WTC11 (cell line): ENCODE measurements at regions not wholly inside any gene's neighbourhood (a gene's known extent, or its start where the extent isn't known, plus 50 kb on each side); places are given as distances from the start of the nearest gene placed in this dataset.

Experiments
- ATAC-seq: fragments of 200-7000 bp; cut with Tn5 transposase; 2 replicates; pipeline ENCODE4 v1.10.0; 2021; ENCODE audit warnings: mild to moderate bottlenecking, moderate library complexity
- CTCF ChIA-PET: fragments of 300-600 bp; sonication (Branson Sonifier 250); formaldehyde crosslinking; loops from one replicate; lab custom pipeline; 2021; ENCODE audit warnings: antibody characterized with exemption; lab: Charles Lee
- POLR2A ChIA-PET: fragments of 350-600 bp; sonication (Branson Sonifier 250); formaldehyde crosslinking; loops from one replicate; lab custom pipeline; 2021; ENCODE audit warnings: antibody characterized with exemption; lab: Charles Lee
- DNase-seq: peaks from one replicate; pipeline ENCODE4 v3.0.0; 2021; ENCODE audit warnings: low spot score
- H3K27ac Mint-ChIP-seq: 2 replicates; pipeline ENCODE4 v1.8.0; 2021; ENCODE audit warnings: mixed read lengths
- H3K27me3 Mint-ChIP-seq: 2 replicates; pipeline ENCODE4 v1.8.0; 2021; ENCODE audit warnings: low read depth, mild to moderate bottlenecking, moderate library complexity, mixed read lengths
- H3K36me3 Mint-ChIP-seq: 2 replicates; pipeline ENCODE4 v1.8.0; 2021; ENCODE audit warnings: mixed read lengths
- H3K4me1 Mint-ChIP-seq: 2 replicates; pipeline ENCODE4 v1.8.0; 2022; ENCODE audit warnings: mixed read lengths
- H3K4me3 Mint-ChIP-seq: 2 replicates; pipeline ENCODE4 v1.8.0; 2021; ENCODE audit warnings: mild to moderate bottlenecking, moderate library complexity, mixed read lengths
- H3K9me3 Mint-ChIP-seq: 2 replicates; pipeline ENCODE4 v1.8.0; 2021; ENCODE audit warnings: mixed read lengths
- ATF3 ChIP-seq: sonication (generic); formaldehyde crosslinking; conservative IDR thresholded peaks from 2 replicates; pipeline ENCODE4 v1.8.1; 2022; ENCODE audit warnings: mild to moderate bottlenecking, missing genetic modification reagents
- CDX4 ChIP-seq: fragments of 250-450 bp; sonication (Bioruptor Pico); IDR thresholded peaks from 2 replicates; pipeline ENCODE4 v1.9.0; 2021; ENCODE audit warnings: moderate library complexity, mild to moderate bottlenecking, inconsistent platforms, borderline replicate concordance
- CREM ChIP-seq: sonication (generic); formaldehyde crosslinking; IDR thresholded peaks from 2 replicates; pipeline ENCODE4 v1.8.1; 2022; ENCODE audit warnings: mild to moderate bottlenecking, missing genetic modification reagents, moderate library complexity
- E2F4 ChIP-seq: sonication (generic); formaldehyde crosslinking; IDR thresholded peaks from 2 replicates; pipeline ENCODE4 v1.8.1; 2022; ENCODE audit warnings: low read depth, mild to moderate bottlenecking, moderate library complexity, missing genetic modification reagents, borderline replicate concordance
- ELF4 ChIP-seq: sonication (generic); formaldehyde crosslinking; IDR thresholded peaks from 2 replicates; pipeline ENCODE4 v1.8.1; 2022; ENCODE audit warnings: low read depth, mild to moderate bottlenecking, moderate library complexity, missing genetic modification reagents
- ESRRA ChIP-seq: sonication (generic); formaldehyde crosslinking; IDR thresholded peaks from 2 replicates; pipeline ENCODE4 v1.8.1; 2022; ENCODE audit warnings: mild to moderate bottlenecking, missing genetic modification reagents, borderline replicate concordance
- FOXJ3 ChIP-seq: sonication (generic); formaldehyde crosslinking; IDR thresholded peaks from 2 replicates; pipeline ENCODE4 v1.9.0; 2021; ENCODE audit warnings: missing genetic modification reagents, mild to moderate bottlenecking, borderline replicate concordance
- FOXK1 ChIP-seq: sonication (generic); formaldehyde crosslinking; IDR thresholded peaks from 2 replicates; pipeline ENCODE4 v1.8.0; 2022; ENCODE audit warnings: mild to moderate bottlenecking, moderate library complexity, missing genetic modification reagents
- GRHL2 ChIP-seq: fragments of 250-450 bp; sonication (Bioruptor Pico); IDR thresholded peaks from 2 replicates; pipeline ENCODE4 v1.8.0; 2022; ENCODE audit warnings: mild to moderate bottlenecking, moderate library complexity; ENCODE audit not compliant: insufficient replicate concordance, severe bottlenecking
- HMGA2 ChIP-seq: fragments of 250-450 bp; sonication (Bioruptor Pico); IDR thresholded peaks from 2 replicates; pipeline ENCODE4 v1.4.0; 2021; ENCODE audit warnings: mild to moderate bottlenecking, moderate library complexity
- MYBL2 ChIP-seq: sonication (generic); formaldehyde crosslinking; IDR thresholded peaks from 2 replicates; pipeline ENCODE4 v1.8.1; 2023; ENCODE audit warnings: mild to moderate bottlenecking, moderate library complexity, missing genetic modification reagents
- NFATC4 ChIP-seq: fragments of 250-450 bp; sonication (Bioruptor Pico); IDR thresholded peaks from 2 replicates; pipeline ENCODE4 v1.9.0; 2021; ENCODE audit warnings: mild to moderate bottlenecking
- NR1H2 ChIP-seq: sonication (generic); formaldehyde crosslinking; IDR thresholded peaks from 2 replicates; pipeline ENCODE4 v1.9.0; 2021; ENCODE audit warnings: mild to moderate bottlenecking, moderate library complexity, missing genetic modification reagents
- OVOL2 ChIP-seq: fragments of 250-450 bp; sonication (Bioruptor Pico); IDR thresholded peaks from 2 replicates; pipeline ENCODE4 v1.9.0; 2021; ENCODE audit warnings: mild to moderate bottlenecking, borderline replicate concordance
- PRDM15 ChIP-seq: sonication (generic); formaldehyde crosslinking; IDR thresholded peaks from 2 replicates; pipeline ENCODE4 v1.8.0; 2022; ENCODE audit warnings: missing genetic modification reagents
- SMAD3 ChIP-seq: sonication (generic); formaldehyde crosslinking; IDR thresholded peaks from 2 replicates; pipeline ENCODE4 v1.8.0; 2022; ENCODE audit warnings: missing genetic modification reagents, mild to moderate bottlenecking, borderline replicate concordance
- SP1 ChIP-seq: sonication (generic); formaldehyde crosslinking; conservative IDR thresholded peaks from 2 replicates; pipeline ENCODE4 v1.8.1; 2022; ENCODE audit warnings: missing genetic modification reagents
- TEAD1 ChIP-seq: sonication (generic); formaldehyde crosslinking; IDR thresholded peaks from 2 replicates; pipeline ENCODE4 v1.8.0; 2022; ENCODE audit warnings: mild to moderate bottlenecking, missing genetic modification reagents
- USF2 ChIP-seq: sonication (generic); formaldehyde crosslinking; IDR thresholded peaks from 2 replicates; pipeline ENCODE4 v1.8.1; 2023; ENCODE audit warnings: mild to moderate bottlenecking, missing genetic modification reagents, moderate library complexity
- ZBTB21 ChIP-seq: sonication (generic); formaldehyde crosslinking; IDR thresholded peaks from 2 replicates; pipeline ENCODE4 v1.8.1; 2023; ENCODE audit warnings: mild to moderate bottlenecking, missing genetic modification reagents, borderline replicate concordance
- ZMAT4 ChIP-seq: fragments of 250-450 bp; sonication (Bioruptor Pico); IDR thresholded peaks from 2 replicates; pipeline ENCODE4 v1.9.0; 2021; ENCODE audit warnings: mild to moderate bottlenecking
- ZNF121 ChIP-seq: sonication (generic); formaldehyde crosslinking; IDR thresholded peaks from 2 replicates; pipeline ENCODE4 v1.8.0; 2023; ENCODE audit warnings: missing genetic modification reagents
- ZNF232 ChIP-seq: sonication (generic); formaldehyde crosslinking; IDR thresholded peaks from 2 replicates; pipeline ENCODE4 v1.8.0; 2022; ENCODE audit warnings: mild to moderate bottlenecking, missing genetic modification reagents
- ZNF263 ChIP-seq: sonication (generic); formaldehyde crosslinking; IDR thresholded peaks from 2 replicates; pipeline ENCODE4 v1.8.1; 2022; ENCODE audit warnings: low read depth, mild to moderate bottlenecking, moderate library complexity, missing genetic modification reagents
- ZNF416 ChIP-seq: fragments of 250-450 bp; sonication (Bioruptor Pico); IDR thresholded peaks from 2 replicates; pipeline ENCODE4 v1.9.0; 2021; ENCODE audit warnings: mild to moderate bottlenecking, inconsistent platforms
- TF ChIP-seq, protein P1 (sequence below): fragments of 250-450 bp; sonication (Bioruptor Pico); IDR thresholded peaks from 2 replicates; pipeline ENCODE4 v2.1.2; 2022; ENCODE audit warnings: mild to moderate bottlenecking, moderate library complexity
- TF ChIP-seq, protein P2 (sequence below): sonication (generic); formaldehyde crosslinking; IDR thresholded peaks from 2 replicates; pipeline ENCODE4 v1.8.1; 2023; ENCODE audit warnings: mild to moderate bottlenecking, missing genetic modification reagents
- TF ChIP-seq, protein P3 (sequence below): sonication (generic); formaldehyde crosslinking; IDR thresholded peaks from 2 replicates; pipeline ENCODE4 v1.8.0; 2022; ENCODE audit warnings: mild to moderate bottlenecking, missing genetic modification reagents

GRCh38 chr3:59621037-59621436, 571.2 kb upstream of the CFAP20DC start:
- Mint-ChIP-seq H3K4me3 (no peak overlapping the region), H3K27me3 (no peaks in the 10 kb centered on the region; the same call in 1 of the 2 replicates)
- TF ChIP-seq SMAD3 (CRISPR knock-in tag): no peak
- TF ChIP-seq NFATC4 (CRISPR knock-in tag): no peak
- no peak for TF ChIP-seq ATF3
- no peak for TF ChIP-seq ZNF263
- no peak for TF ChIP-seq ZMAT4
- no peak for TF ChIP-seq MYBL2
- no peak for TF ChIP-seq E2F4 (CRISPR knock-in tag)
- no peak for TF ChIP-seq OVOL2 (CRISPR knock-in tag)
- TF ChIP-seq CREM (CRISPR knock-in tag): no peak
- no peak for TF ChIP-seq SP1 (CRISPR knock-in tag)
- TF ChIP-seq GRHL2 (CRISPR knock-in tag): no peak
- no peak for TF ChIP-seq NR1H2 (CRISPR knock-in tag)
- no peak for TF ChIP-seq CDX4
- no peak for TF ChIP-seq PRDM15
- TF ChIP-seq ZNF416 (CRISPR knock-in tag): no peak
- no peak for TF ChIP-seq FOXJ3 (CRISPR knock-in tag)
- TF ChIP-seq HMGA2 (CRISPR knock-in tag): no peak
- TF ChIP-seq, all 79 proteins: peak for 0
- ChIA-PET CTCF (no interaction called here), POLR2A (no interaction called here)
- 0 out of 2 replicates have a peak, but pooled peaks cover 8% of the 10 kb centered on the region for H3K9me3 Mint-ChIP-seq
- peaks cover 8% of the 10 kb centered on the region for H3K4me1 Mint-ChIP-seq
- no peak for DNase-seq
- H3K27ac Mint-ChIP-seq: no peak overlapping the region; the same call in 1 of the 2 replicates
- H3K36me3 Mint-ChIP-seq: no peaks in the 10 kb centered on the region
- no peak for ATAC-seq

- no peak overlapping the region for H3K4me3 Mint-ChIP-seq
- no peaks in the 10 kb centered on the region for H3K36me3 Mint-ChIP-seq
- CTCF ChIA-PET: no interaction called here
- 0 out of 2 replicates have a peak, but pooled peaks cover 8% of the 10 kb centered on the region for H3K9me3 Mint-ChIP-seq
- ATAC-seq (no peak), DNase-seq (no peak)
- peaks cover 8% of the 10 kb centered on the region for H3K4me1 Mint-ChIP-seq
- H3K27ac Mint-ChIP-seq: no peak overlapping the region
- H3K27me3 Mint-ChIP-seq: no peaks in the 10 kb centered on the region; the same call in 1 of the 2 replicates
- POLR2A ChIA-PET: no interaction called here
- TF ChIP-seq, protein P1, sequence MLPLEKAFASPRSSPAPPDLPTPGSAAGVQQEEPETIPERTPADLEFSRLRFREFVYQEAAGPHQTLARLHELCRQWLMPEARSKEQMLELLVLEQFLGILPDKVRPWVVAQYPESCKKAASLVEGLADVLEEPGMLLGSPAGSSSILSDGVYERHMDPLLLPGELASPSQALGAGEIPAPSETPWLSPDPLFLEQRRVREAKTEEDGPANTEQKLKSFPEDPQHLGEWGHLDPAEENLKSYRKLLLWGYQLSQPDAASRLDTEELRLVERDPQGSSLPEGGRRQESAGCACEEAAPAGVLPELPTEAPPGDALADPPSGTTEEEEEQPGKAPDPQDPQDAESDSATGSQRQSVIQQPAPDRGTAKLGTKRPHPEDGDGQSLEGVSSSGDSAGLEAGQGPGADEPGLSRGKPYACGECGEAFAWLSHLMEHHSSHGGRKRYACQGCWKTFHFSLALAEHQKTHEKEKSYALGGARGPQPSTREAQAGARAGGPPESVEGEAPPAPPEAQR (CRISPR knock-in tag): no peak
- TF ChIP-seq CREM (CRISPR knock-in tag): no peak
- no peak for TF ChIP-seq ZNF232
- TF ChIP-seq TEAD1: no peak
- TF ChIP-seq ESRRA (CRISPR knock-in tag): no peak
- TF ChIP-seq ELF4 (CRISPR knock-in tag): no peak
- TF ChIP-seq, protein P2, sequence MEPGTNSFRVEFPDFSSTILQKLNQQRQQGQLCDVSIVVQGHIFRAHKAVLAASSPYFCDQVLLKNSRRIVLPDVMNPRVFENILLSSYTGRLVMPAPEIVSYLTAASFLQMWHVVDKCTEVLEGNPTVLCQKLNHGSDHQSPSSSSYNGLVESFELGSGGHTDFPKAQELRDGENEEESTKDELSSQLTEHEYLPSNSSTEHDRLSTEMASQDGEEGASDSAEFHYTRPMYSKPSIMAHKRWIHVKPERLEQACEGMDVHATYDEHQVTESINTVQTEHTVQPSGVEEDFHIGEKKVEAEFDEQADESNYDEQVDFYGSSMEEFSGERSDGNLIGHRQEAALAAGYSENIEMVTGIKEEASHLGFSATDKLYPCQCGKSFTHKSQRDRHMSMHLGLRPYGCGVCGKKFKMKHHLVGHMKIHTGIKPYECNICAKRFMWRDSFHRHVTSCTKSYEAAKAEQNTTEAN: no peak
- TF ChIP-seq, protein P3, sequence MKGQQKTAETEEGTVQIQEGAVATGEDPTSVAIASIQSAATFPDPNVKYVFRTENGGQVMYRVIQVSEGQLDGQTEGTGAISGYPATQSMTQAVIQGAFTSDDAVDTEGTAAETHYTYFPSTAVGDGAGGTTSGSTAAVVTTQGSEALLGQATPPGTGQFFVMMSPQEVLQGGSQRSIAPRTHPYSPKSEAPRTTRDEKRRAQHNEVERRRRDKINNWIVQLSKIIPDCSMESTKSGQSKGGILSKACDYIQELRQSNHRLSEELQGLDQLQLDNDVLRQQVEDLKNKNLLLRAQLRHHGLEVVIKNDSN (CRISPR knock-in tag): no peak
- no peak for TF ChIP-seq FOXK1 (CRISPR knock-in tag)
- TF ChIP-seq ZNF121 (CRISPR knock-in tag): no peak
- TF ChIP-seq USF2 (CRISPR knock-in tag): no peak
- TF ChIP-seq ZBTB21 (CRISPR knock-in tag): no peak
Observed at GRCh38 chr3:59620325-59620724, 570.5 kb upstream of the CFAP20DC start.
